ENCODE measurements at regions not wholly inside any gene's neighbourhood (a gene's known extent, or its start where the extent isn't known, plus 50 kb on each side); places are given as distances from the start of the nearest gene placed in this dataset.

GRCh38 chr6:48222241-48222640, 111.2 kb upstream of the PTCHD4 start:
- H3K4me1 ChIP-seq (ENCODE audit: insufficient read depth, low read length): no peaks in the 10 kb centered on the region

GRCh38 chr6:48213076-48213788, 102.2 kb upstream of the PTCHD4 start:
- Histone ChIP-seq H2AFZ (ENCODE audit: low read length) (peak overlapping the region; percentile 41), H3K79me2 (ENCODE audit: insufficient read depth, low read length) (no peaks in the 10 kb centered on the region), H3K4me3 (ENCODE audit: insufficient read depth, low read length) (no peak overlapping the region), H4K20me1 (ENCODE audit: insufficient read depth, low read length) (no peaks in the 10 kb centered on the region), H3K4me2 (ENCODE audit: insufficient read depth, low read length) (no peak overlapping the region), H3K36me3 (ENCODE audit: insufficient read depth, low read length) (no peaks in the 10 kb centered on the region), H3K9me3 (ENCODE audit: low read depth, low read length) (no peaks in the 10 kb centered on the region), H3K27ac (ENCODE audit: low read depth, low read length) (no peak overlapping the region), H3K4me1 (ENCODE audit: insufficient read depth, low read length) (no peaks in the 10 kb centered on the region), H3K27me3 (ENCODE audit: insufficient read depth, low read length) (no peaks in the 10 kb centered on the region)
- TF ChIP-seq CTCF (IDR thresholded peaks at IDR 0.05; ENCODE audit: extremely low read depth, low read depth, low read length): no peak
- DNase-seq (ENCODE audit: insufficient read length, low spot score, missing footprints): no peak

More at GRCh38 chr6:48222241-48222640, 111.2 kb upstream of the PTCHD4 start:
- no peak for DNase-seq (ENCODE audit: insufficient read length, low spot score, missing footprints)
- H4K20me1 ChIP-seq (ENCODE audit: insufficient read depth, low read length): no peaks in the 10 kb centered on the region
- H3K79me2 ChIP-seq (ENCODE audit: insufficient read depth, low read length): no peaks in the 10 kb centered on the region
- no peak overlapping the region for H3K27ac ChIP-seq (ENCODE audit: low read depth, low read length)
- no peak for TF ChIP-seq CTCF (IDR thresholded peaks at IDR 0.05; ENCODE audit: extremely low read depth, low read depth, low read length)
- no peak overlapping the region for H2AFZ ChIP-seq (ENCODE audit: low read length)
- H3K4me2 ChIP-seq (ENCODE audit: insufficient read depth, low read length): no peak overlapping the region
- H3K4me3 ChIP-seq (ENCODE audit: insufficient read depth, low read length): no peak overlapping the region
- H3K9me3 ChIP-seq (ENCODE audit: low read depth, low read length): no peaks in the 10 kb centered on the region
- no peaks in the 10 kb centered on the region for H3K27me3 ChIP-seq (ENCODE audit: insufficient read depth, low read length)
- no peaks in the 10 kb centered on the region for H3K36me3 ChIP-seq (ENCODE audit: insufficient read depth, low read length)

GRCh38 chr6:48212501-48212900, 101.5 kb upstream of the PTCHD4 start:
- Histone ChIP-seq H4K20me1 (ENCODE audit: insufficient read depth, low read length) (no peaks in the 10 kb centered on the region), H3K9me3 (ENCODE audit: low read depth, low read length) (no peaks in the 10 kb centered on the region), H3K79me2 (ENCODE audit: insufficient read depth, low read length) (no peaks in the 10 kb centered on the region), H3K36me3 (ENCODE audit: insufficient read depth, low read length) (no peaks in the 10 kb centered on the region), H2AFZ (ENCODE audit: low read length) (no peak overlapping the region), H3K4me3 (ENCODE audit: insufficient read depth, low read length) (no peak overlapping the region), H3K4me2 (ENCODE audit: insufficient read depth, low read length) (no peak overlapping the region), H3K27ac (ENCODE audit: low read depth, low read length) (no peak overlapping the region), H3K27me3 (ENCODE audit: insufficient read depth, low read length) (no peaks in the 10 kb centered on the region), H3K4me1 (ENCODE audit: insufficient read depth, low read length) (no peaks in the 10 kb centered on the region)
- no peak for DNase-seq (ENCODE audit: insufficient read length, low spot score, missing footprints)
- TF ChIP-seq CTCF (IDR thresholded peaks at IDR 0.05; ENCODE audit: extremely low read depth, low read depth, low read length): no peak

- Histone ChIP-seq H2AFZ (ENCODE audit: low read length) (no peak overlapping the region), H3K36me3 (ENCODE audit: insufficient read depth, low read length) (no peaks in the 10 kb centered on the region), H3K79me2 (ENCODE audit: insufficient read depth, low read length) (no peaks in the 10 kb centered on the region), H3K9me3 (ENCODE audit: low read depth, low read length) (no peaks in the 10 kb centered on the region), H3K4me2 (ENCODE audit: insufficient read depth, low read length) (no peak overlapping the region), H3K4me1 (ENCODE audit: insufficient read depth, low read length) (no peaks in the 10 kb centered on the region), H3K27ac (ENCODE audit: low read depth, low read length) (no peak overlapping the region), H3K27me3 (ENCODE audit: insufficient read depth, low read length) (no peaks in the 10 kb centered on the region), H4K20me1 (ENCODE audit: insufficient read depth, low read length) (no peaks in the 10 kb centered on the region), H3K4me3 (ENCODE audit: insufficient read depth, low read length) (no peak overlapping the region)
- TF ChIP-seq CTCF (IDR thresholded peaks at IDR 0.05; ENCODE audit: extremely low read depth, low read depth, low read length): no peak
- no peak for DNase-seq (ENCODE audit: insufficient read length, low spot score, missing footprints)
Measured at GRCh38 chr6:48206091-48206490, 95.1 kb upstream of the PTCHD4 start.

Data from osteoblast (primary cell).